ENCODE measurements at regions not wholly inside any gene's neighbourhood (a gene's known extent, or its start where the extent isn't known, plus 50 kb on each side); places are given as distances from the start of the nearest gene placed in this dataset.

GRCh38 chr2:107772353-107772752 lies 54.3 kb upstream of the RGPD4 start:
- Mint-ChIP-seq H3K4me1 (no peaks in the 10 kb centered on the region), H3K27me3 (ENCODE audit: low read depth in 3 of 3) (peaks cover 0 to 1% (median 0%) of the 10 kb centered on the region in 3 donors), H3K4me3 (no peak overlapping the region), H3K9me3 (peaks cover 0 to 2% (median 0%) of the 10 kb centered on the region in 7 donors), H3K27ac (no peak overlapping the region), H3K36me3 (no peaks in the 10 kb centered on the region)
- WGBS (ENCODE audit: insufficient coverage): no CpG with 5 or more reads among the region's 5 CpGs
- Histone ChIP-seq H3K4me2 (replicated peaks; ENCODE audit: extremely low read depth, low read length, poor library complexity, severe bottlenecking) (no peak overlapping the region), H3K9me3 (replicated peaks in 1 of 2; ENCODE audit: control insufficient read depth in 1 of 2, insufficient read depth in 1 of 2, low read length in 2 of 2) (no peaks in the 10 kb centered on the region), H3K4me1 (ENCODE audit: control insufficient read depth in 1 of 2, insufficient read depth in 2 of 2, low read length in 2 of 2) (no peaks in the 10 kb centered on the region), H4K20me1 (ENCODE audit: insufficient read depth, low read length) (no peaks in the 10 kb centered on the region), H3K27ac (ENCODE audit: low read depth in 1 of 2, low read length in 2 of 2) (no peak overlapping the region), H2AFZ (ENCODE audit: insufficient read depth, low read depth, low read length, poor library complexity, severe bottlenecking) (no peak overlapping the region), H3K9ac (ENCODE audit: insufficient read depth, low read length, poor library complexity, severe bottlenecking) (no peak overlapping the region), H3K27me3 (ENCODE audit: control insufficient read depth in 2 of 2, insufficient read depth in 2 of 2, low read length in 2 of 2) (no peaks in the 10 kb centered on the region), H3K4me3 (replicated peaks in 1 of 3; ENCODE audit: low read depth in 2 of 3, low read length in 3 of 3) (no peak overlapping the region), H3K36me3 (replicated peaks in 1 of 2; ENCODE audit: control insufficient read depth in 1 of 2, insufficient read depth in 2 of 2, low read length in 2 of 2) (no peaks in the 10 kb centered on the region), H3K79me2 (ENCODE audit: insufficient read depth, low read length) (no peaks in the 10 kb centered on the region)
- DNase-seq: no peak
- TF ChIP-seq CTCF (IDR thresholded peaks at IDR 0.05): no peak
- intact Hi-C loops (cut with micrococcal nuclease): loop anchor here in 1 of 2 donors (10.0 kb wide), 1 partner anchor 252 kb away; no protein-coding TSS in a partner anchor

- TF ChIP-seq CTCF (IDR thresholded peaks at IDR 0.05): no peak
- Histone ChIP-seq H3K9me3 (replicated peaks in 1 of 2; ENCODE audit: control insufficient read depth in 1 of 2, insufficient read depth in 1 of 2, low read length in 2 of 2) (no peaks in the 10 kb centered on the region), H3K27ac (ENCODE audit: low read depth in 1 of 2, low read length in 2 of 2) (no peak overlapping the region), H4K20me1 (ENCODE audit: insufficient read depth, low read length) (no peaks in the 10 kb centered on the region), H3K27me3 (ENCODE audit: control insufficient read depth in 2 of 2, insufficient read depth in 2 of 2, low read length in 2 of 2) (no peaks in the 10 kb centered on the region), H2AFZ (ENCODE audit: insufficient read depth, low read depth, low read length, poor library complexity, severe bottlenecking) (no peak overlapping the region), H3K4me2 (replicated peaks; ENCODE audit: extremely low read depth, low read length, poor library complexity, severe bottlenecking) (no peak overlapping the region), H3K4me3 (replicated peaks in 1 of 3; ENCODE audit: low read depth in 2 of 3, low read length in 3 of 3) (no peak overlapping the region), H3K79me2 (ENCODE audit: insufficient read depth, low read length) (no peaks in the 10 kb centered on the region), H3K9ac (ENCODE audit: insufficient read depth, low read length, poor library complexity, severe bottlenecking) (no peak overlapping the region), H3K36me3 (replicated peaks in 1 of 2; ENCODE audit: control insufficient read depth in 1 of 2, insufficient read depth in 2 of 2, low read length in 2 of 2) (no peaks in the 10 kb centered on the region), H3K4me1 (ENCODE audit: control insufficient read depth in 1 of 2, insufficient read depth in 2 of 2, low read length in 2 of 2) (no peaks in the 10 kb centered on the region)
- Mint-ChIP-seq H3K27ac (no peak overlapping the region), H3K4me1 (no peaks in the 10 kb centered on the region), H3K9me3 (peaks cover 0 to 2% (median 0%) of the 10 kb centered on the region in 7 donors), H3K27me3 (ENCODE audit: low read depth in 3 of 3) (peaks cover 0 to 3% (median 0%) of the 10 kb centered on the region in 3 donors), H3K36me3 (no peaks in the 10 kb centered on the region), H3K4me3 (no peak overlapping the region)
- DNase-seq: no peak
- intact Hi-C loops (cut with micrococcal nuclease): loop anchor here in 1 of 2 donors (10.0 kb wide), 1 partner anchor 250 kb away; no protein-coding TSS in a partner anchor
- WGBS (ENCODE audit: insufficient coverage): 84% methylated on average over 3 of the region's 5 CpGs
These were observed 51.5 kb upstream of the RGPD4 start for GRCh38 chr2:107775211-107775610.

Measured in CD14-positive monocyte (primary cell).